ENCODE measurements at regions not wholly inside any gene's neighbourhood (a gene's known extent, or its start where the extent isn't known, plus 50 kb on each side); places are given as distances from the start of the nearest gene placed in this dataset.

- no peak for TF ChIP-seq CTCF (IDR thresholded peaks at IDR 0.05; ENCODE audit: poor library complexity, severe bottlenecking)
- no peak for TF ChIP-seq RAD21 (conservative IDR thresholded peaks at IDR 0.05)
- TF ChIP-seq EP300 (conservative IDR thresholded peaks at IDR 0.05; ENCODE audit: poor library complexity, severe bottlenecking): no peak
- no peak for TF ChIP-seq EZH2 (IDR thresholded peaks at IDR 0.05; ENCODE audit: borderline replicate concordance, insufficient read depth, low read length, poor library complexity, severe bottlenecking)
- no peak for TF ChIP-seq REST (IDR thresholded peaks at IDR 0.05; ENCODE audit: borderline replicate concordance)
- no peak for TF ChIP-seq TAF1 (IDR thresholded peaks at IDR 0.05; ENCODE audit: low read depth)
Observed at GRCh38 chr20:11114382-11114781, 440.6 kb upstream of the JAG1 start.

All from neural cell (in vitro differentiated cells).